ENCODE measurements at regions not wholly inside any gene's neighbourhood (a gene's known extent, or its start where the extent isn't known, plus 50 kb on each side); places are given as distances from the start of the nearest gene placed in this dataset.

GRCh38 chr10:50936335-50936734 lies 50.9 kb upstream of the A1CF start:
- CTCF ChIA-PET = no interaction called here
- no peak overlapping the region for H3K27ac ChIP-seq (ENCODE audit: low read length)
- DNase-seq (ENCODE audit: low read depth, low spot score) = no peak
- H3K27me3 ChIP-seq (ENCODE audit: control insufficient read depth, insufficient read depth, low read length) = peaks cover 5% of the 10 kb centered on the region; the same call in 1 of the 2 replicates
- BruUV-seq (replicated peaks) = no TSS peak
- ATAC-seq = no peak
- H3K9me3 ChIP-seq (ENCODE audit: control insufficient read depth, insufficient read depth, low read depth, low read length) = no peaks in the 10 kb centered on the region
- no peak overlapping the region for H3K4me3 ChIP-seq (ENCODE audit: low read depth in 2 of 2, low read length in 2 of 2)
- in situ Hi-C loops (cut with HindIII; ENCODE audit: low pct_unique_long_range_greater_than_20kb, low sequenced_read_pairs) = no loop called here
- intact Hi-C loops (cut with micrococcal nuclease; ENCODE audit: unreplicated experiment) = no loop called here
- no peaks in the 10 kb centered on the region for H3K36me3 ChIP-seq (ENCODE audit: control insufficient read depth, insufficient read depth, low read length)
- H3K4me1 ChIP-seq (ENCODE audit: control insufficient read depth, insufficient read depth, low read length) = no peaks in the 10 kb centered on the region
- TF ChIP-seq REST (IDR thresholded peaks at IDR 0.05; ENCODE audit: insufficient read depth in 1 of 2, low read depth in 2 of 2, low read length in 1 of 2) (no peak), POLR2AphosphoS5 (IDR thresholded peaks at IDR 0.05; ENCODE audit: low read depth, low read length) (no peak), CTCF (IDR thresholded peaks at IDR 0.05) (no peak), TCF7L2 (IDR thresholded peaks at IDR 0.05; ENCODE audit: low read depth, low read length) (no peak), SIN3A (IDR thresholded peaks at IDR 0.05; ENCODE audit: borderline replicate concordance, insufficient read depth, low read depth, low read length) (no peak)
- POLR2A ChIA-PET = no interaction called here

- BruUV-seq (replicated peaks) = no TSS peak
- Histone ChIP-seq H3K27me3 (ENCODE audit: control insufficient read depth, insufficient read depth, low read length) (peaks cover 5% of the 10 kb centered on the region; the same call in 1 of the 2 replicates), H3K27ac (ENCODE audit: low read length) (no peak overlapping the region), H3K4me3 (ENCODE audit: low read depth in 2 of 2, low read length in 2 of 2) (no peak overlapping the region), H3K4me1 (ENCODE audit: control insufficient read depth, insufficient read depth, low read length) (no peaks in the 10 kb centered on the region), H3K36me3 (ENCODE audit: control insufficient read depth, insufficient read depth, low read length) (no peaks in the 10 kb centered on the region), H3K9me3 (ENCODE audit: control insufficient read depth, insufficient read depth, low read depth, low read length) (no peaks in the 10 kb centered on the region)
- ChIA-PET POLR2A (no interaction called here), CTCF (no interaction called here)
- in situ Hi-C loops (cut with HindIII; ENCODE audit: low pct_unique_long_range_greater_than_20kb, low sequenced_read_pairs) (no loop called here), intact Hi-C loops (cut with micrococcal nuclease; ENCODE audit: unreplicated experiment) (no loop called here)
- TF ChIP-seq CTCF (IDR thresholded peaks at IDR 0.05) (peak; percentile 75; the same call in 1 of the 2 replicates), REST (IDR thresholded peaks at IDR 0.05; ENCODE audit: insufficient read depth in 1 of 2, low read depth in 2 of 2, low read length in 1 of 2) (no peak)
- peak; percentile 68 for ATAC-seq
- peak; percentile 27 for DNase-seq (ENCODE audit: low read depth, low spot score)
Observed at GRCh38 chr10:50937230-50937907, 51.9 kb upstream of the A1CF start.
